ENCODE measurements at regions not wholly inside any gene's neighbourhood (a gene's known extent, or its start where the extent isn't known, plus 50 kb on each side); places are given as distances from the start of the nearest gene placed in this dataset.

GRCh38 chr15:77543159-77543882 is 89.4 kb downstream of the LINGO1 start:
- H3K4me3 Mint-ChIP-seq, result peak overlapping the region; percentile 48 to 61 (median 56)
- TF ChIP-seq CTCF (IDR thresholded peaks at IDR 0.05; ENCODE audit: unreplicated experiment in 3 of 3), result peak; percentile 97 to 99 (median 98)
- no peaks in the 10 kb centered on the region for H3K36me3 Mint-ChIP-seq (ENCODE audit: low read depth)
- H3K4me1 Mint-ChIP-seq, result peaks cover 45% of the 10 kb centered on the region
- no peaks in the 10 kb centered on the region for H3K9me3 Mint-ChIP-seq
- peaks cover 22% of the 10 kb centered on the region for H3K27me3 Mint-ChIP-seq (ENCODE audit: low read depth)
- H3K27ac Mint-ChIP-seq, result peak overlapping the region in 2 of 3 experiments; percentile 71 to 83

GRCh38 chr15:77542491-77543001 is 90.2 kb downstream of the LINGO1 start:
- no peaks in the 10 kb centered on the region for H3K36me3 Mint-ChIP-seq (ENCODE audit: low read depth)
- peak overlapping the region in 1 of 3 experiments; percentile 56 for H3K4me3 Mint-ChIP-seq

GRCh38 chr15:77541421-77542181 is 91.1 kb downstream of the LINGO1 start:
- TF ChIP-seq CTCF (IDR thresholded peaks at IDR 0.05; ENCODE audit: unreplicated experiment in 3 of 3), result no peak
- Mint-ChIP-seq H3K27ac (peak overlapping the region; percentile 45 to 83 (median 73)), H3K4me3 (peak overlapping the region in 1 of 3 experiments; percentile 8), H3K36me3 (ENCODE audit: low read depth) (no peaks in the 10 kb centered on the region), H3K4me1 (peaks cover 48% of the 10 kb centered on the region), H3K9me3 (no peaks in the 10 kb centered on the region), H3K27me3 (ENCODE audit: low read depth) (peaks cover 17% of the 10 kb centered on the region)

More at GRCh38 chr15:77542491-77543001, 90.2 kb downstream of the LINGO1 start:
- no peak for TF ChIP-seq CTCF (IDR thresholded peaks at IDR 0.05; ENCODE audit: unreplicated experiment in 3 of 3)
- H3K4me1 Mint-ChIP-seq, result peaks cover 47% of the 10 kb centered on the region
- peaks cover 21% of the 10 kb centered on the region for H3K27me3 Mint-ChIP-seq (ENCODE audit: low read depth)
- H3K9me3 Mint-ChIP-seq, result no peaks in the 10 kb centered on the region
- peak overlapping the region; percentile 15 to 83 (median 73) for H3K27ac Mint-ChIP-seq

GRCh38 chr15:77540312-77541060 is 92.2 kb downstream of the LINGO1 start:
- Mint-ChIP-seq H3K9me3 (no peaks in the 10 kb centered on the region), H3K4me1 (peaks cover 56% of the 10 kb centered on the region), H3K4me3 (no peak overlapping the region), H3K27ac (peak overlapping the region; percentile 73 to 83 (median 80)), H3K36me3 (ENCODE audit: low read depth) (no peaks in the 10 kb centered on the region), H3K27me3 (ENCODE audit: low read depth) (peaks cover 5% of the 10 kb centered on the region)
- no peak for TF ChIP-seq CTCF (IDR thresholded peaks at IDR 0.05; ENCODE audit: unreplicated experiment in 3 of 3)

- Mint-ChIP-seq H3K9me3 (no peaks in the 10 kb centered on the region), H3K4me1 (peaks cover 58% of the 10 kb centered on the region), H3K36me3 (ENCODE audit: low read depth) (no peaks in the 10 kb centered on the region), H3K4me3 (no peak overlapping the region), H3K27ac (peak overlapping the region; percentile 26 to 51 (median 37)), H3K27me3 (ENCODE audit: low read depth) (no peaks in the 10 kb centered on the region)
- no peak for TF ChIP-seq CTCF (IDR thresholded peaks at IDR 0.05; ENCODE audit: unreplicated experiment in 3 of 3)
Measured at GRCh38 chr15:77538793-77539497, 93.8 kb downstream of the LINGO1 start.
